ENCODE measurements at regions not wholly inside any gene's neighbourhood (a gene's known extent, or its start where the extent isn't known, plus 50 kb on each side); places are given as distances from the start of the nearest gene placed in this dataset.

DNA sequence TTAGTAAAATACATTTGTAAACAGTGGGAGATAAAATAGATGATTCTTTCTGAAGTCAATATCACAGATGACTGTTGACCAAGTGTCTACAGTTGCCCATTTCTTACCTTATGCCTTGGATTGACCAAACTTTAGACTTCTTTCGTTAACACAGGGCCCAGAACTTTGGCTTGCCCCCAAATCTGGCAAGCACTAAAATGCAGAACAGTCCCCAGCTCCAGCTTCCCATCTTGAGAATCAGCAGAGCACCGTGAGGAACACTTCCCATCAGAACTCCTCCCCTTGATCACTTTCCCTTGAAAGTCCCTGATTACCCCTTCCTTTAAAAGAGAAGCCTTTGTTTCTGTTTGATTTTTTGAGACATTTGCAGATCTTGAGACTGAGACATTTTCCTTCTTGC, 1039.9 kb downstream of the TLE1 start:
- TF ChIP-seq, protein P1, sequence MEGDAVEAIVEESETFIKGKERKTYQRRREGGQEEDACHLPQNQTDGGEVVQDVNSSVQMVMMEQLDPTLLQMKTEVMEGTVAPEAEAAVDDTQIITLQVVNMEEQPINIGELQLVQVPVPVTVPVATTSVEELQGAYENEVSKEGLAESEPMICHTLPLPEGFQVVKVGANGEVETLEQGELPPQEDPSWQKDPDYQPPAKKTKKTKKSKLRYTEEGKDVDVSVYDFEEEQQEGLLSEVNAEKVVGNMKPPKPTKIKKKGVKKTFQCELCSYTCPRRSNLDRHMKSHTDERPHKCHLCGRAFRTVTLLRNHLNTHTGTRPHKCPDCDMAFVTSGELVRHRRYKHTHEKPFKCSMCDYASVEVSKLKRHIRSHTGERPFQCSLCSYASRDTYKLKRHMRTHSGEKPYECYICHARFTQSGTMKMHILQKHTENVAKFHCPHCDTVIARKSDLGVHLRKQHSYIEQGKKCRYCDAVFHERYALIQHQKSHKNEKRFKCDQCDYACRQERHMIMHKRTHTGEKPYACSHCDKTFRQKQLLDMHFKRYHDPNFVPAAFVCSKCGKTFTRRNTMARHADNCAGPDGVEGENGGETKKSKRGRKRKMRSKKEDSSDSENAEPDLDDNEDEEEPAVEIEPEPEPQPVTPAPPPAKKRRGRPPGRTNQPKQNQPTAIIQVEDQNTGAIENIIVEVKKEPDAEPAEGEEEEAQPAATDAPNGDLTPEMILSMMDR (IDR thresholded peaks at IDR 0.05 in 4 of 5, conservative IDR thresholded peaks at IDR 0.05 in 1 of 5), result no peak
- no peak for TF ChIP-seq POLR2A (IDR thresholded peaks at IDR 0.05)
